ENCODE measurements at regions not wholly inside any gene's neighbourhood (a gene's known extent, or its start where the extent isn't known, plus 50 kb on each side); places are given as distances from the start of the nearest gene placed in this dataset.

Small RNA genes lying in the stretch of these regions (small RNA-seq; reads per million reads assigned to genes)
- 0 reads per million in 2 experiments for gene RNU6-184P

Data from right lobe of liver (tissue), 1 donor.